ENCODE measurements at regions not wholly inside any gene's neighbourhood (a gene's known extent, or its start where the extent isn't known, plus 50 kb on each side); places are given as distances from the start of the nearest gene placed in this dataset.

DNA sequence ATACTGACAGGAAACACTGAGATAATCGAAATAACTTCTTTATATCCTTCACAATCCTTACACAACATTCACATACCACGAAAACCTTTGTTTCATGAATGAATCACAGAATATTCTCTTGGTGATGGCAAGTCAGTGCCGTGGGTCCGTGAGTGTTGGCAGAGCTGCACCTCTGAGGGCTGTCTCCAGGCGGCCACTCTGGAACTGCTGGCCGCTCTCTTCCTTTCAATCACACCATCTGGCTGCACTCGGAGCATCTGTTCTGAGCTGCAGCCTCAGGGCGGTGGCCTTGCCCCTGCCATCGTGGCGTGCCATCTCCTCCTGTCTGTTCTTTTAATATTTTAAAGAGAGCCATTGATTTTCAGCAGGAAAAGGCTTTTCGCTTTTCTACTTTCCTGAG is 129.4 kb upstream of the AFDN start (continued):
- TF ChIP-seq, protein P1, sequence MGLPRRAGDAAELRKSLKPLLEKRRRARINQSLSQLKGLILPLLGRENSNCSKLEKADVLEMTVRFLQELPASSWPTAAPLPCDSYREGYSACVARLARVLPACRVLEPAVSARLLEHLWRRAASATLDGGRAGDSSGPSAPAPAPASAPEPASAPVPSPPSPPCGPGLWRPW (IDR thresholded peaks at IDR 0.05): no peak
- TF ChIP-seq CHD2 (IDR thresholded peaks at IDR 0.05; ENCODE audit: low read length, partially characterized antibody) (no peak), HEYL (CRISPR knock-in tag; IDR thresholded peaks at IDR 0.05) (no peak), CHD4 (IDR thresholded peaks at IDR 0.05; ENCODE audit: borderline replicate concordance) (no peak), TP53 (CRISPR knock-in tag; IDR thresholded peaks at IDR 0.05) (no peak), FOSL2 (IDR thresholded peaks at IDR 0.05) (no peak), FOSL2 (CRISPR knock-in tag; IDR thresholded peaks at IDR 0.05) (no peak)

DNA sequence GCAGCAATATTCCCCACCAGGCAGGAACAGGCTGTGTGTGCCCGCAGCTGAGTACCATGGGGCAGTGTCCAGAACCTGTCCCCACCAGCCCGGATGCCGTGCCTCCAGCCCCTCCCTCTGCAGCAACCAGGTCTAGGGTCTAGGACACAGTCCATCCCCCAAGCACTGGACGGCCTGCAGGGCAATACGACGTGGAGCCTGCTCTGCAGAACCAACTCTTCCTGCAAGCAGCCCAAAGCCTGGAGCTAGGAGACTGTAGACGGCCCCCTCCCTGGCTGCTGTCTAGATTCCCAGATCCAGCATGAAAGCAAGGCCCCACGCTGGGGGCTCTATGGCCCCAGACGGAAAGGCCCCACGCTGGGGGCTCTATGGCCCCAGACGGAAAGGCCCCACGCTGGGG is 128.2 kb upstream of the AFDN start:
- no peak for DNase-seq (ENCODE audit: low read depth in 1 of 2, low spot score in 1 of 2)
- TF ChIP-seq, protein P2, sequence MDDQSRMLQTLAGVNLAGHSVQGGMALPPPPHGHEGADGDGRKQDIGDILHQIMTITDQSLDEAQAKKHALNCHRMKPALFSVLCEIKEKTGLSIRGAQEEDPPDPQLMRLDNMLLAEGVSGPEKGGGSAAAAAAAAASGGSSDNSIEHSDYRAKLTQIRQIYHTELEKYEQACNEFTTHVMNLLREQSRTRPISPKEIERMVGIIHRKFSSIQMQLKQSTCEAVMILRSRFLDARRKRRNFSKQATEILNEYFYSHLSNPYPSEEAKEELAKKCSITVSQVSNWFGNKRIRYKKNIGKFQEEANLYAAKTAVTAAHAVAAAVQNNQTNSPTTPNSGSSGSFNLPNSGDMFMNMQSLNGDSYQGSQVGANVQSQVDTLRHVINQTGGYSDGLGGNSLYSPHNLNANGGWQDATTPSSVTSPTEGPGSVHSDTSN (IDR thresholded peaks at IDR 0.05): no peak
- TF ChIP-seq RNF2 (IDR thresholded peaks at IDR 0.05; ENCODE audit: borderline replicate concordance, low read depth) (no peak), GATA3 (IDR thresholded peaks at IDR 0.05; ENCODE audit: borderline replicate concordance) (no peak), ZC3H11A (IDR thresholded peaks at IDR 0.05) (no peak), NFE2L2 (conservative IDR thresholded peaks at IDR 0.05; ENCODE audit: low read length) (no peak), HOXA7 (CRISPR knock-in tag; IDR thresholded peaks at IDR 0.05) (no peak)
- TF ChIP-seq, protein P1 (IDR thresholded peaks at IDR 0.05): no peak

DNA sequence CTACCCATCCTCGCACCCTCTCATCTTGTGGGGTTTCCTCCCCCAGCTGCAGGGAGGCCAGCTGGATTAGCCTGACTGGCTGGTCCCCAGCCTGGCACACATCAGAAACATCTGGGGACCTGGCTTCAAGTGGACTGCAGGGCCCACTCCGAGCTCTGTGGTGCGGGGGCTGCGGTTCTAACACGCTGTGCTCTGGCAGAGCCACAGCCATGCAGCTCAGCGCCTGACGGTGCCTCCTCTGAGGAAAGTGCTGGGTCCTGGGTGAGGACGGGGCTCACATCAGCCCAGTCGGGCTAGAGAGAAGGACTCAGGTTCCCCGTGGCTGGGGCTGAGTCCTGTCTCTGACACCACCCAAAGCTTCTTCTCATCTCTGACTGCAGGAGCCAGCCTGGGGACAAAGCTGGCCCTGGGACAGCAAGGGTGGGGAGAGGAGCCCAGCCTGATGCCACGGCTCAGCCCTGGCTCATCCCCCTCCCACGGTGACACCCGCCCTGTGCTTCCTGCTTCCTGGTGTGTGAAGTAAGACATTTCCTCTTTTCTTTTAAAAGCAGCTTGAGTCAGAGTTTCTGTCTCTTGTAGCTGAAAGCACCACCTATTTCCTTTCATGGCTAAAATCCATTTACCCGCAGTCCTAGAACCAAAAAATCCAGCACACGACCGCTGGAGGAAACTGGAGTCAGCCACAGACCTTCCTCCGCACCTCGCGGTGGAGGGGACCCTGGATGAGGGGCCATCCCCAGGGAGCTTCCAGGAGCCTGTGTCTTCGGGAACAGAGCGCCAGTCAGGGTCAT is 127.4 kb upstream of the AFDN start:
- no peak overlapping the region for H3K4me3 ChIP-seq
- ChIA-PET POLR2A (no interaction called here), CTCF (interaction anchor here (0.5 kb wide), 1 partner anchor 10 kb away, joined by 3 read pairs; no protein-coding TSS in a partner anchor)
- no peak for ATAC-seq
- H3K4me2 ChIP-seq: no peak overlapping the region
- TF ChIP-seq, protein P2 (IDR thresholded peaks at IDR 0.05): no peak
- TF ChIP-seq, protein P3, sequence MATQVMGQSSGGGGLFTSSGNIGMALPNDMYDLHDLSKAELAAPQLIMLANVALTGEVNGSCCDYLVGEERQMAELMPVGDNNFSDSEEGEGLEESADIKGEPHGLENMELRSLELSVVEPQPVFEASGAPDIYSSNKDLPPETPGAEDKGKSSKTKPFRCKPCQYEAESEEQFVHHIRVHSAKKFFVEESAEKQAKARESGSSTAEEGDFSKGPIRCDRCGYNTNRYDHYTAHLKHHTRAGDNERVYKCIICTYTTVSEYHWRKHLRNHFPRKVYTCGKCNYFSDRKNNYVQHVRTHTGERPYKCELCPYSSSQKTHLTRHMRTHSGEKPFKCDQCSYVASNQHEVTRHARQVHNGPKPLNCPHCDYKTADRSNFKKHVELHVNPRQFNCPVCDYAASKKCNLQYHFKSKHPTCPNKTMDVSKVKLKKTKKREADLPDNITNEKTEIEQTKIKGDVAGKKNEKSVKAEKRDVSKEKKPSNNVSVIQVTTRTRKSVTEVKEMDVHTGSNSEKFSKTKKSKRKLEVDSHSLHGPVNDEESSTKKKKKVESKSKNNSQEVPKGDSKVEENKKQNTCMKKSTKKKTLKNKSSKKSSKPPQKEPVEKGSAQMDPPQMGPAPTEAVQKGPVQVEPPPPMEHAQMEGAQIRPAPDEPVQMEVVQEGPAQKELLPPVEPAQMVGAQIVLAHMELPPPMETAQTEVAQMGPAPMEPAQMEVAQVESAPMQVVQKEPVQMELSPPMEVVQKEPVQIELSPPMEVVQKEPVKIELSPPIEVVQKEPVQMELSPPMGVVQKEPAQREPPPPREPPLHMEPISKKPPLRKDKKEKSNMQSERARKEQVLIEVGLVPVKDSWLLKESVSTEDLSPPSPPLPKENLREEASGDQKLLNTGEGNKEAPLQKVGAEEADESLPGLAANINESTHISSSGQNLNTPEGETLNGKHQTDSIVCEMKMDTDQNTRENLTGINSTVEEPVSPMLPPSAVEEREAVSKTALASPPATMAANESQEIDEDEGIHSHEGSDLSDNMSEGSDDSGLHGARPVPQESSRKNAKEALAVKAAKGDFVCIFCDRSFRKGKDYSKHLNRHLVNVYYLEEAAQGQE (IDR thresholded peaks at IDR 0.05): no peak
- TF ChIP-seq NFE2L2 (conservative IDR thresholded peaks at IDR 0.05; ENCODE audit: low read length): no peak
- no peak for TF ChIP-seq HDAC2 (IDR thresholded peaks at IDR 0.05)
- no peak for TF ChIP-seq EHMT2 (IDR thresholded peaks at IDR 0.05; ENCODE audit: low read depth)
- TF ChIP-seq RCOR1 (IDR thresholded peaks at IDR 0.05; ENCODE audit: low read depth, low read length): no peak
- TF ChIP-seq, protein P4, sequence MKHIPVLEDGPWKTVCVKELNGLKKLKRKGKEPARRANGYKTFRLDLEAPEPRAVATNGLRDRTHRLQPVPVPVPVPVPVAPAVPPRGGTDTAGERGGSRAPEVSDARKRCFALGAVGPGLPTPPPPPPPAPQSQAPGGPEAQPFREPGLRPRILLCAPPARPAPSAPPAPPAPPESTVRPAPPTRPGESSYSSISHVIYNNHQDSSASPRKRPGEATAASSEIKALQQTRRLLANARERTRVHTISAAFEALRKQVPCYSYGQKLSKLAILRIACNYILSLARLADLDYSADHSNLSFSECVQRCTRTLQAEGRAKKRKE (CRISPR knock-in tag; IDR thresholded peaks at IDR 0.05; ENCODE audit: low read depth): no peak
- TF ChIP-seq MAFK (IDR thresholded peaks at IDR 0.05; ENCODE audit: partially characterized antibody): no peak
- TF ChIP-seq CHD4 (IDR thresholded peaks at IDR 0.05; ENCODE audit: borderline replicate concordance): no peak
- TF ChIP-seq RFX5 (IDR thresholded peaks at IDR 0.05): no peak
- no peak for TF ChIP-seq ZSCAN20 (CRISPR knock-in tag; IDR thresholded peaks at IDR 0.05)
- TF ChIP-seq BHLHE40 (IDR thresholded peaks at IDR 0.05; ENCODE audit: low read depth, low read length): no peak
- no peak for TF ChIP-seq NR3C1 (IDR thresholded peaks at IDR 0.05)
- TF ChIP-seq, protein P5, sequence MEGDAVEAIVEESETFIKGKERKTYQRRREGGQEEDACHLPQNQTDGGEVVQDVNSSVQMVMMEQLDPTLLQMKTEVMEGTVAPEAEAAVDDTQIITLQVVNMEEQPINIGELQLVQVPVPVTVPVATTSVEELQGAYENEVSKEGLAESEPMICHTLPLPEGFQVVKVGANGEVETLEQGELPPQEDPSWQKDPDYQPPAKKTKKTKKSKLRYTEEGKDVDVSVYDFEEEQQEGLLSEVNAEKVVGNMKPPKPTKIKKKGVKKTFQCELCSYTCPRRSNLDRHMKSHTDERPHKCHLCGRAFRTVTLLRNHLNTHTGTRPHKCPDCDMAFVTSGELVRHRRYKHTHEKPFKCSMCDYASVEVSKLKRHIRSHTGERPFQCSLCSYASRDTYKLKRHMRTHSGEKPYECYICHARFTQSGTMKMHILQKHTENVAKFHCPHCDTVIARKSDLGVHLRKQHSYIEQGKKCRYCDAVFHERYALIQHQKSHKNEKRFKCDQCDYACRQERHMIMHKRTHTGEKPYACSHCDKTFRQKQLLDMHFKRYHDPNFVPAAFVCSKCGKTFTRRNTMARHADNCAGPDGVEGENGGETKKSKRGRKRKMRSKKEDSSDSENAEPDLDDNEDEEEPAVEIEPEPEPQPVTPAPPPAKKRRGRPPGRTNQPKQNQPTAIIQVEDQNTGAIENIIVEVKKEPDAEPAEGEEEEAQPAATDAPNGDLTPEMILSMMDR (IDR thresholded peaks at IDR 0.05): no peak
- no peak for DNase-seq (ENCODE audit: low read depth in 1 of 2, low spot score in 1 of 2)
- 70% methylated on average over 12 of the region's 21 CpGs for WGBS (ENCODE audit: missing lambda C conversion rate)
- H3K4me1 ChIP-seq: no peaks in the 10 kb centered on the region
- no peak for FAIRE-seq
- H3K9me3 ChIP-seq: no peaks in the 10 kb centered on the region
- H3K27ac ChIP-seq: no peak overlapping the region

More for the DNA sequence above, 128.2 kb upstream of the AFDN start:
- no peaks in the 10 kb centered on the region for H3K9me3 ChIP-seq
- no peak overlapping the region for H3K4me3 ChIP-seq
- ATAC-seq (no peak), FAIRE-seq (no peak)
- H3K27ac ChIP-seq: no peak overlapping the region
- POLR2A ChIA-PET: no interaction called here
- no peak overlapping the region for H3K4me2 ChIP-seq
- CTCF ChIA-PET: interaction anchor here (0.5 kb wide), 1 partner anchor 10 kb away, joined by 3 read pairs; no protein-coding TSS in a partner anchor
- no peaks in the 10 kb centered on the region for H3K4me1 ChIP-seq
- WGBS (ENCODE audit: missing lambda C conversion rate): 93% methylated on average over 3 of the region's 12 CpGs
